ENCODE measurements at regions not wholly inside any gene's neighbourhood (a gene's known extent, or its start where the extent isn't known, plus 50 kb on each side); places are given as distances from the start of the nearest gene placed in this dataset.
A peak's percentile ranks its signal among the peaks of the same experiment; 100 is the strongest.
"Not testable (repeated sequence)": the region's sequence is repeated elsewhere in the genome, so short reads cannot be mapped to it uniquely, and the experiment has no call there.

DNA sequence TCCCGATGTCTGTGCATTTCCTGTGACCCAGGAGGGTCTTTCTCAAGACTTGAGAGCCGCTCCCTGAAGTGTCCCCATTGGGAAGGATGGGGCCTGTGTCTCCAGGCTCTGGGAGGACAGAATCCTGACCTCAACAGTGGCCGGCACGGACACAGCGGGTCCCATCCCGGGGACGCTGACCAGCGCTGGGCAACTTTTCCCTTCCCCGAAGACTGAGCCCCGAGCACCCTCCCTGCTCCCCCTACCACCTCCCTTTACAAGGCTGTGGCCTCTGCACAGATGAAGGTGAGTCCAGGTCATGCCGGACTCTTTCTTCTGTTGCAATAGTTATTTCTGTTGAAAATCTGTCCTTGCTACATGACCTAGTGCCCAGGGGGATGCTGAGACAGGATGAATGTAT, 135.7 kb downstream of the TMEM121 start:
- not testable (repeated sequence) for DNase-seq

DNA sequence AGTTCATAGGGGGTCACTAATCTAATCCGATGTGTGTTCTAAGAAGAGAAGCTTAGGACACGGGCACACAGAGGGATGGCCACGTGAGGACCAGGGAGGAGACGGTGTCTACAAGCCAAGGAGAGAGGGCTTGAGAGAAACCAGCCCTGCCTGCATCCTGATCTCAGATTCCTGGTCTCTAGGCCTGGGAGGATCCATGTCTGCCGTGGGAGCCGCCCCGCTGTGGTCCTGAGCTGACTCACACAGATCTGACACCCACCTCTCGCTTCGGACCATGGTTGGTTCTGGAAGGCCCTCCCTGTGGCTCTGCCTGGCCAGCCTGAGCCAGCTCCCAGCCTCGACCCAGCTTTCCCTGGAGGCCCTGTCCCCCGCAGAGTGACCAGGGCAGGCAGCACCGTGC, 136.2 kb downstream of the TMEM121 start:
- DNase-seq, result not testable (repeated sequence)

DNA sequence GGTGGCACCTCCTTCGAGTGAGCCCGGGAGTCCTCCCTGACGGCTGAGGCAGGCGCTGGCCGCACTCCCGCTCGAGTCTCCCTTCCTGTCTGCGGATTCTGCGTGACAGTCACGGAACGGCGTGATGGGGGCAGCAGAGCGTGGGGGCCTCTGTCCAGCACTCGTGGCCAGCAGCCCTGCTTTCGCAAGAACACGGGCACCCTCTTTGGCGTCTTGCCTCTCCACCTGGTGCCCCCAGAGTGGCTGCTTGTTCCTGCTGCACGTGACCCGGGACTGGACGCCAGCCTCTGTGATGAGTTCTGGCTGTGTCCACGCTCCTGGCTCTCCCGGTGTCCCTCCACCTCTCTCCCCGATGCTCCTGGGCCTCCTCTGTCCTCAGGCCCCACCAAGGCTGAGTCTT, 136.9 kb downstream of the TMEM121 start:
- not testable (repeated sequence) for DNase-seq

DNA sequence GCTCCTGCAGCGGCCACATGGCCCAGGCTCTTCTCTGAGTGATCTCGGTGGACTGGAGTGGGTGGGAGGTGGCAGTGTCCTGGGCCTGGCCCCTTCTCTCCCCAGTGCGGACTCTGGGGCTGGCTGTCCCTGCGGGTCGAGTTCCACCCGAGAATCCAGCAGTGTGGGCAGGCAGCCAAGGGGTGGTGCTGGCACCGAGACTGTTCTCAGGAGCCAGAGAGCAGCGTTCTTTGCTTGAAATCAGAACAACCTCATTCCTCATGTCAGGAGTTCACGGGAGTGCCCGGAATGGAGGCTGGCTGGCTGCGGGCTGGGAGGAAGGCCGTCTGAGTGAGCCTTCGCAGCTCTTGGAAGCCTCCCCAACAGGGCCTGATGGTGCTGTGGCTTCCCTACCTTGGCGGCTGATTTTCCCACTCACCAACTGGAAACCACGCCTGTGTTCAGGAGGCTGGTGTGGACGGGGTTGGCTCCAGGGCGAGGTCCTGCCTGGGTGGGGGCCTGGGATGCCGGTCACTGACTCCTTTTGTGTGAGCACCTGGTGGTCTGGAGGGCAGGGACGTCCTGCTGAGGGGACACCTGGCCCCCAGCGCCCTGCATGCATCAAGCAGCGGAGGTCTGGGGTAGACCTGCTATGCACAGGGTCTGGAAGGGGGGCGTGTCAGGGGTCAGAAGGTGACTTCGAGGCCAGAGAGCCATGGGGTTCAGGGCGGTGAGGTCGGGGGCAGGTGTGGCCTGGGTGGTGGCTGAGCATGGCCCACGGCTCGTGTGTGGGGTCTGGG, 137.6 kb downstream of the TMEM121 start:
- peak; percentile 20 for DNase-seq

DNA sequence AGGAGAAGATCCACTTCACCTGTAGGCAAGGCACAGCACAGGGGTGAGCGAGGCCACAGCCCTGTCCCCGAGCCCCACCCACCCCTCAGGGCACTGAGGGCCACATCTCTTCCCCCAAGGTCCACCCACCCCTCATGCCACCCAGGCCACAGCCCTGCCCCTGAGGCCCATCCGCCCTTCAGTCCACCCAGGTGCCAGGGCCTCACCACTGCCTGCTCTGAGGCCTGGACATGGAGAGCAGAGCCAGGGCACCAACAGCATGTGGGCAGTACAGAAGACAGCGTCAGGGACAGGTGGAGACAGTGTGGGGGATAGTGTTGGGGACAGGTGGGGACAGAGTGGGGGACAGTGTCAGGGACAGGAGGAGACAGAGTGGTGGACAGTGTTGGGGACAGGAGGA, 138.3 kb downstream of the TMEM121 start:
- DNase-seq, result no peak

DNA sequence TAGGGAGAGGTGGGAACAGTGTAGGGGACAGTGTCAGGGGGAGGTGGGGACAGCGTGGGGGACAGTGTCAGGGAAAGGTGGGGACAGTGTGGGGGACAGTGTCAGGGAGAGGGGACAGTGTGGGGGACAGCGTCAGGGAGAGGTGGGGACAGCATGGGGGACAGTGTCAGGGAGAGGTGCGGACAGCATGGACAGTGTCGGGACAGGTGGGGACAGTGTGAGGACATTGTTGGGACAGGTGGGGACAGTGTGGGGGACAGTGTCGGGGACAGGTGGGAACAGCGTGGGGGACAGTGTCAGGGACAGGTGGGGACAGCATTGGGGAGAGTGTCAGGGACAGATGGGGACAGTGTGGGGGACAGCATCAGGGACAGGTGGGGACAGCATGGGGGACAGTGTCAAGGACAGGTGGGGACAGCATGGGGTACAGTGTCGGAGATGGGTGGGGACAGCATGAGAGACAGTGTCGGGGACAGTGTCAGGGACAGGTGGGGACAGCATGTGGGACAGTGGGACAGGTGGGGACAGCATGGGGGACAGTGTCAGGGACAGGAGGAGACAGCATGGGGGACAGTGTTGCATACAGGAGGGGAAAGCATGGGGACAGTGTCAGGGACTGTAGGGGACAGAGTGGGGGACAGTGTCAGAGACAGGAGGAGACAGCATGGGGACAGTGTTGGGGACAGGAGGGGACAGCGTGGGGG, 139.0 kb downstream of the TMEM121 start:
- no peak for DNase-seq

DNA sequence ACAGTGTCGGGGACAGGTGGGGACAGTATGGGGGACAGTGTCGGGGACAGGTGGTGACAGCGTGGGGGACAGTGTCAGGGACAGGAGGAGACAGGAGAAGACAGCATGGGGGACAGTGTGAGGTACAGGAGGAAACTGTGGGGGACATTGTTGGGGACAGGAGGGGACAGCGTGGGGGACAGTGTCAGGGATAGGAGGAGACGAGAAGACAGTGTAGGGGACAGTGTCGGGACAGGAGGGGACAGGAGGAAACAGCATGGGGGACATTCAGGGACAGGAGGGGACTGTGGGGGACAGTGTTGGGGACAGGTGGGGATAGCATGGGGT, 139.5 kb downstream of the TMEM121 start:
- DNase-seq, result peak; percentile 17

DNA sequence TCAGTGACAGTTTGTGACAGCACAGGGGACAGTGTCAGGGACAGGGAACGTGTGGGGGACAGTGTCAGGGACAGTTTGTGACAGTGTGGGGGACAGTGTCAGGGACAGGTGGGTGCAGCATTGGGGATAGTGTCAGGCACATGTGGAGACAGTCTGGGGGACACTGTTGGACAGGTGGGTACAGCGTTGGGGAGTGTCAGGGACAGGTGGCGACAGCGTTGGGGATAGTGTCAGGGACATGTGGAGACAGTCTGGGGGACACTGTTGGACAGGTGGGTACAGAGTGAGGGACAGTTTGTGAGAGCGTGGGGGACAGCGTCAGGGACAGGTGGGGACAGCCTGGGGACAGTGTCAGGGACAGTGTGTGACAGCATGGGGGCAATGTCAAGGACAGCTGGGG, 140.0 kb downstream of the TMEM121 start:
- DNase-seq, result peak; percentile 38

DNA sequence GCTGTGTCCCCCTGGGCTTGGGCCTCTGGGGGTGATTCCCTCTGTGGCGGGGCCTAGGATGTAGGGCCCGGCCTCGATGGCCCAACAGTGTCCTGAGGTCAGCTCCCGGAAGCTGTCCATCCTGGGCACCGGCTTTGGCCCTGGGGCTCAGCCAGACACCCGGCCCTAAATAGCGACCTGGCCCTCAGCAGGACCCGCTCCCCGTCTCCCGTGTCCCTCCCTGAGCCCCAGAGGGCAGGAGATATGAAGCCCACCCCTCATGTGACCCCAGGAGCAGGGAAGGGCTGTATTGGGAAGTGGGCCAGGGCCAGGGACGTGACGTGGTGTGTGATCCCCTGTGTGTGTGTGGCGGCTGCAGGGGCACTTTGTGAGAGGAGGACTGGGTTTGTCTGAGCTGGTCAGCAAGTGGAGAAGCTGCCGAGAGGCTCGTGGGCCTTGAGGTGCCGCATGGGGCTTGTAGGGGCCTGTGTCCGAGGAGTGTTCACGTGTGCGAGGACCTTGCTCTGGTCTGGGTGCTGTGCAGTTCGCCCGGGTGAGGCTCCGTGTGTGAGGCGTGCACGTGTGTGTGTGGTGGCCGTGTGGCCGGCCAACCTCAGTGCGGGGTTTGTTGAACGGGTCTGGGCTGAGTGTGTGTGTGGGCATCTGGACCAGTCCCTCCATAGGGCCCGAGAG, 140.7 kb downstream of the TMEM121 start:
- peak; percentile 28 for DNase-seq

DNA sequence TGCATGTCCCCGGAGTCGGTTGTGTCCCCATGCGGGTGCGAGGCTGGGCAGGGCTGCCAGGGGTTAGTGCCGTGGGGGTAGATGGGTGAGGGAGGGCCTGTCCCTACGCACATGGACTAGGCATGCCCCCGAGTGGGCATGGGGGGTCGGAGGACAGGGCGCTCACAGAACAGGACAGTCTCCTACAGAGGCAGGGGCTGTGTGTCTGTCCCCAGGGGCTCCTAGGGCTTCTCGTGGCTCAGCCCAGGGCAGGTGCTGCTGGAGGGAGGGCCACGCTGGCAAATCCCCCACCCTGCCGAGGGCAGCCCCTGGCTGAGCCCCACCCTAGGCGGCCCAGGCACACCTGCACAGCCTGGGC, 141.3 kb downstream of the TMEM121 start:
- DNase-seq, result peak; percentile 6

DNA sequence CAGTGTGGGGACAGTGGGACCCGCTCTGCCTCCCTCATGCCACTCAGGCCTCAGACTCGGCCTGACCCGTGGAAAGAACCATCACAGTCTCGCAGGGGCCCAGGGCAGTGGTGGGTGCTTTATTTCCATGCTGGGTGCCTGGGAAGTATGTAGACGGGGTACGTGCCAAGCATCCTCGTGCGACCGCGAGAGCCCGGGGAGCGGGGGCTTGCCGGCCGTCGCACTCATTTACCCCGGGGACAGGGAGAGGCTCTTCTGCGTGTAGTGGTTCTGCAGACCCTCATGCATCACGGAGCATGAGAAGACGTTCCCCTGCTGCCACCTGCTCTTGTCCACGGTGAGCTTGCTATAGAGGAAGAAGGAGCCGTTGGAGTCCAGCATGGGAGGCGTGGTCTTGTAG, 141.6 kb downstream of the TMEM121 start:
- DNase-seq, result peak; percentile 51

DNA sequence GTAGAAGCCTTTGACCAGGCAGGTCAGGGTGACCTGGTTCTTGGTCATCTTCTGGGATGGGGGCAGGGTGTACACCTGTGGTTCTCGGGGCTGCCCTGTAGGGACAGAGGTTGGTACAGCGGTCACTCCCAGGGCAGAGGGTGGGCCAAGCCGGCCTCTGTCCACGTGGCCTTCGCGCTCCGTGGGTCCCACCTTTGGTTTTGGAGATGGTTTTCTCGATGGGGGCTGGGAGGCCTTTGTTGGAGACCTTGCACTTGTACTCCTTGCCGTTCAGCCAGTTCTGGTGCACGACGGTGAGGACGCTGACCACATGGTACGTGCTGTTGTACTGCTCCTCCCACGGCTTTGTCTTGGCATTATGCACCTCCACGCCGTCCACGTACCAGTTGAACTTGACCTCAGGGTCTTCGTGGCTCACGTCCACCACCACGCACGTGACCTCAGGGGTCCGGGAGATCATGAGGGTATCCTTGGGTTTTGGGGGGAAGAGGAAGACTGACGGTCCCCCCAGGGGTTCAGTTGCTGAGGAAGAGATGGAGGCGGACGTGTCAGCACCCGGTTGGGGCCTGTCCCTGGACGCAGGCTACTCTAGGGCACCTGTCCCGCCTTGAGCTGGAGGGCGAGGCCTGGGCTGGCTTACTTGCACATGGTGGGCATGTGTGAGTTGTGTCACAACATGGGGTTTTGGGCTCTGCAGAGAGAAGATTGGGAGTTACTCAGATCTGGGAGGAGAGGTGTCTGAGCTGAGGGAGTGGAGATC, 142.3 kb downstream of the TMEM121 start:
- DNase-seq, result peak; percentile 23

DNA sequence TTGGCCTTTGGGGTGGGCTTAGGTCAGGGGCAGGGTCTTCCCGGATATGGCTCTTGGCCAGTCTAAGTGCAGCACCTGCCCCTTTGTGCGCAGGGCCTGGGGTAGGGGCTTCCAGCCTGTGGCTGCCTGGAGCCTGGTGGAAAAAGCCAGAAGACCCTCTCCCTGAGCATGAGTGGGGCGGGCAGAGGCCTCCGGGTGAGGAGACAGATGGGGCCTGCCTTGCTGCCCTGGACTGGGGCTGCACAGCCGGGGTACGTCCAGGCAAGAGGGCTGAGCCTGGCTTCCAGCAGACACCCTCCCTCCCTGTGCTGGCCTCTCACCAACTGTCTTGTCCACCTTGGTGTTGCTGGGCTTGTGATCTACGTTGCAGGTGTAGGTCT, 142.8 kb downstream of the TMEM121 start:
- DNase-seq, result not testable (repeated sequence)

DNA sequence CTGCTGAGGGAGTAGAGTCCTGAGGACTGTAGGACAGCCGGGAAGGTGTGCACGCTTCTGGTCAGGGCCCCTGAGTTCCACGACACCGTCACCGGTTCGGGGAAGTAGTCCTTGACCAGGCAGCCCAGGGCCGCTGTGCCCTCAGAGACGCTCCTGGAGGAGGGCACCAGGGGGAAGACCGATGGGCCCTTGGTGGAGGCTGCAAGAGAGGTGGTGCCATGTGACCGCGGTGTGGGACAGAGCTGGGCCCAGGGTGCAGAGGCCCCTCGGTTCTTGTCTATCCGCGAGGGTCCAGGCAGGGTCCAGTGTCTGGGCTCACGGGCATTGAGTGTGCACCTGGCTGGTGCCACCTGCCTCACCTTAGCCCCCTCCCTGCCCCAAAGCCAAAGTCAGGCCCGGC, 143.3 kb downstream of the TMEM121 start:
- DNase-seq, result not testable (repeated sequence)

DNA sequence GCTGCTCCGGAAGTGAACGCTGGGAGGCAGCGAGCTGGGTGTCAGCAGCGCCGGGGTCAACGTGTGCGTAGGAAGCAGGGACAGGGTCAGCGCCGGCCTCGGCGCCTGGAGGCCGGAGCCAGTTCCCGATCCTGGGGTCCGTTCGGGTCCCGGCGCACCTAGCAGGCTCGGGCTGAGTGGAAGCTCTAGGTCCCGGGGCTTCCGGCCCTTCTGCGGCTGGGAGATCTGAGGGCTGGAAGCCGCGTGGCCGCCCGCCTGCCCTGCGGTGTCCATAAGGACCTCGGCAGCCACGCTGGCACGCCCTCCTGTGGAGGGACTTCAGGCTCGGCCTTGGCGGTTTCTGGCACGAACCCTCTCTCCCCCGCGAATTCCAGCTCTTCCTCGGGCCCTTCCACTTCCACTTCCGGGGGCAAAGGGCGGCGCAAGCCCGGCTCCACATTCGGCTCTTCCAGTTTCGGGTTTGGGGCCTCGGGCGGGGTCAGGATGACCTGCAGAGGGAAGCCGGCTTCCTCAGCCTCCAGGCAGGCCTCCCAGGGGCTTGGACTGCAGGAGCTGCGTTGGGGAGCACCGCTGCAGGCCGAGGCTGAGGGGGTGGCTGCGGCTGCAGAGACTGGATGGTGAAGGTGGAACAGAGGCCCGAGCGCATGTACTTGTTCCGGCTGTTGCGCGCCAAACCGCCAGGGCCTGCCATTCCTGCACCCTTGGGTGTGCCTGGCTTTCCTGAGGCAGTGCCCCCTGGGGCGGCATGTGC, 146.2 kb downstream of the TMEM121 start:
- not testable (repeated sequence) for DNase-seq

DNA sequence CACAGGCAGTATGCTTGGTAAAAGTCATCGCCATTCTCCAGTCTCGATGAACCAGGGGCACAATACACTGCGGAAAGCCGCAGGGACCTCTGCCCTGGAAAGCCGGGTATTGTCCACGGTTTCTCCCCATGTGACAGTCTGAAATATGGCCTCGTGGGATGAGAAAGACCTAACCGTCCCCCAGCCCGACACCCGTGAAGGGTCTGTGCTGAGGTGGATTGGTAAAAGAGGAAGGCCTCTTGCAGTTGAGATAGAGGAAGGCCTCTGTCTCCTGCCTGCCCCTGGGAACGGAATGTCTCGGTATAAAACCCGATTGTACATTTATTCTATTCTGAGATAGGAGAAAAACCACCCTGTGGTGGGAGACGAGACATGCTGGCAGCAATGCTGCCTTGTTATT, 149.1 kb downstream of the TMEM121 start:
- DNase-seq, result not testable (repeated sequence)

DNA sequence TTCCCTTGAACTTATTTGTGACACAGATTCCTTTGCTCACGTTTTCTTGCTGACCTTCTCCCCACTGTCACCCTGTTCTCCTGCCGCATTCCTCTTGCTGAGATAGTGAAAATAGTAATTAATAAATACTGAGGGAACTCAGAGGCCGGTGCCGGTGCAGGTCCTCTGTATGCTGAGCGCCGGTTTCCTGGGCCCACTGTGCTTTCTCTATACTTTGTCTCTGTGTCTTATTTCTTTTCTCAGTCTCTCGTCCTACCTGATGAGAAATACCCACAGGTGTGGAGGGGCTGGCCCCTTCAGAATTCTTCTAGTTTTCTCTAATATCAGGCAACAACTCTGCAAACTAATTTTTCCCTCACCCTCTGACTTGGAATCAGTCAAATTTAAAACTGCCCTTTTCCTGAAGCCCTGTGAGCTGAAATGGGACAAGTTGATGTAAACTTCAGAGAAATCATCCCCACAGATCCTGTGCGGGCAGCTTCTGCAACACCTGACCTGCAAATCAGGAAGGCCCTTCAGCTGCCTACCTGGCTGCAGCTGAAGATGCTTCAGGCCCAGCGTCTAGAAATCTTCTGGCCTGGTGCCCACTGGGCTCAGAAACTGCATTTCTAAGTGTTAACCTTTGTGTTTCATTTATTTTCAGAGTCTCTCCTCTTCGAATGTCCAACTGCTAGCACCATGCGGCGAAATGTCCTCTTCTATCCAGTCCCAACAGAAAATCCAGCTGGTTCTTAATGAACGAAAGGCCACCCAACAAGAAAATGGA, 149.7 kb downstream of the TMEM121 start:
- DNase-seq, result not testable (repeated sequence)

DNA sequence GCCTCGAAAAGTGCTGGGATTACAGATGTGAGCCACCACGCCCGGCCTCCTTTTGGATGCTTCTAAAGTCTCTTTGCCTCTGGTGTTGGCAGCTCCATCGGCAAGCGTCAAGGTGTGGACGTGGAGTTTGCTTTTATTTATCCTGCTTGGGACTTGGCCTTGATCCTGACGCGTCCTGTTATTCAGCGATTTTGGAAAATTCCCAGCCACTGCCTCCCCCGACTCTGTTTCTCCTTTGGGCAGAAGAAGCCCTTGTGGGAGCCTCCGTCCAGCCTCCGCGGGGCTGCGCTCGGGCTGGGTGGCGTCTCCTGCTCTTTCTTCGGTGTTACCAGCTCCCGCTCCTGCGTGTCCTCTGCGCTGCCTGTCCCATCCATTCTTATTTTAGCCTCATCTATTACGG, 151.7 kb downstream of the TMEM121 start:
- not testable (repeated sequence) for DNase-seq

DNA sequence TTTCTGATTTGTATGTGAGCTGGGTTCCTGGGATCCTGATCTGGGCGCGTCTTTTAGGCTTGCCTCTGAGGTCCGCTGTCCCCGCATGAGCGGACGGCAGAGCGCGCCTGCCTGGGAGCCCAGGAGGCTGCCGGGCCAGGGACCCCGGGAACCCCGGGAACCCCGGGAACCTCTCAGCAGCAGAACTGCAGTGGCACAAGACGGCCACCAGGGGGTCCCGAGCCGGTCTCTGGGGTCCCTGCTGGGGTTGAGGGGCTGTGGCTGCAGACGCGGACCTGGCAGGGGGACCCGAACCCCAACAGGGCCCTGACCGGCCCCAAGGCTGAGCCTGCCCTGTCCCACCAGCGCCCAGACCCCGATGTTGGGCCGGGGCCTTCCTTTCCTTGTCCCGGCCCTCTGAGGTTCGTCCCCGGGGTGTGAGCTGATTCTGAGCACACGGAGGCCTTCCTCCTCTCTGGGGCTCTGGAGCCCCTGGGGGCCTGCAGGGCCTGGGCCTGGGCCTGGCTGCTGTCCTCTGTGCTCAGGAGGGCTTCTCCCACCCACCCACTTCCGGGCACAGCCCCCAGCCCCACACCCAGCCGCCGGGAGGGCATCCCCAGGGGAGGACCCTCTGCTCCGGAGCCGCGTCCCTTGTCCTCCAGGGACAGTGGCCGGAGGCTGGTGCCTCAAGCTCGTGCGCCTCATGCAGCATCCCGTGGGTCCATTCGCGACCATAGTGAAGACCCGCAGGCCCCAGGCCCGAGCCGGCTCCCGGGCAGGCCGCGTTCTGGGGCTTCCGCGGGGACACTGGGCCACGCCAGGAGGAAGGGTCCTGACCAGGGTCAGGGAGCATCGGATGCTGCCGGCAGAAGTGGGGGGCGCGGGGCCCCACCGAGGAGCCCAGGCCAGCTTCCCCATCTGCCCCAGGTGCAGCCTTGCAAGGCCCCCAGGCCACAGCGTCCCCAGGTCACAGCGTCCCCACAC, 152.9 kb downstream of the TMEM121 start:
- not testable (repeated sequence) for DNase-seq

DNA sequence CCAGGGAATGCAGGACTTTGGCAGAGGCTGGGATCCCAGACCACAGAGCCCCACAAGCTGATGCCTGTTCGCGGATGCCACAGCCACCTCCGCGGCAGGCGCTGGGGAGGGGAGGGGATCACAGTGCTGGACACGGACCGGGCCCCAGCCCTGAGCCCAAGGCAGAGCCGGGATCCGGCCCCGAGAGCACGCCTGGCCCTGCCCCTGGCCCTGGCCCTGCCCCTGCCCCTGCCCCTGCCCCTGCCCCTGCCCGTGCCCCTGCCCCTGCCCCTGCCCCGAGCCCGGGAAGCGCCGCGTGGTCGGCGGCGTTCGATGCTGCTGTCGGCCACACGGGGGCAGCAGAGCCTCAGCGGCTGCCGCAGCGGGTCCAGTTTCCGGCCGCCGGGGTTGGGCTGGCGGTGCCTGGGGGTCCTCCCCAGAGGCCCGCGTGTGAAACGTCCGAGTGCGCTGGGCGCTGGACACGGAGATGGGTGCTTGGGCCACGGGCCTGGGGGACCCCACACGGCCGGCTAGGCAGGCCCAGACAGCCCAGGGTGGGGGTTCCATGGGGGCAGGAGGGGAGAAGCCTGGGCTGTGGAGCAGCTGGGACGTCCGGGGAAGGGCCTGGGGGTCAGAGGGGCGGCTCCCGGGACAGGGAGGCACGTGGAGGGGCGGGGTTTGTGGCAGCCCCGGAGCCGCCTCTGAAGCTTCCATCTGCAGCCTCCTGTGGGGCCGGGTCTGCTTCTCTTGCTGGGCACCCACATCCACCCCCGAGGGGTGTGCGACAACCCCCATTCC, 153.8 kb downstream of the TMEM121 start:
- DNase-seq, result peak; percentile 70

Measured in activated CD8-positive, alpha-beta memory T cell treated with anti-CD3 and anti-CD28 coated beads, Interleukin-2, amount 50 U/mL, for 48 hours (primary cell).